ENCODE measurements at regions not wholly inside any gene's neighbourhood (a gene's known extent, or its start where the extent isn't known, plus 50 kb on each side); places are given as distances from the start of the nearest gene placed in this dataset.

GRCh38 chr1:34270181-34270580, 93.5 kb downstream of the C1orf94 start:
- DNase-seq, result no peak

- no peak for DNase-seq
Measured at GRCh38 chr1:34272152-34272551, 95.4 kb downstream of the C1orf94 start.

DNA sequence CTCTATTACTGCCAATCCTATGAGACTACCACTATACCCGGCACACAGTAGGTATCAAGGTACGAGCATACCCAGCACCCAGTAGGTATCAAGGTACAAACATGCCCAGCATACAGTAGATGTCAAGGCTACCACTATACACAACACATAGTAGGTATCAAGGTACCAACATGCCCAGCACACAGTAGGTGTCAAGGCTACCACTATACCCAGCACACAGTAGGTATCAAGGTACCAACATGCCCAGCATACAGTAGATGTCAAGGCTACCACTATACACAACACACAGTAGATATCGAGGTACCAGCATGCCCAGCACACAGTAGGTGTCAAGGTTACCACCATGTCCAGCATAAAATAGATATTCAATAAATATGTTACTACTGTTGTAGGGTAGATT, 98.4 kb downstream of the C1orf94 start:
- DNase-seq, result no peak

DNA sequence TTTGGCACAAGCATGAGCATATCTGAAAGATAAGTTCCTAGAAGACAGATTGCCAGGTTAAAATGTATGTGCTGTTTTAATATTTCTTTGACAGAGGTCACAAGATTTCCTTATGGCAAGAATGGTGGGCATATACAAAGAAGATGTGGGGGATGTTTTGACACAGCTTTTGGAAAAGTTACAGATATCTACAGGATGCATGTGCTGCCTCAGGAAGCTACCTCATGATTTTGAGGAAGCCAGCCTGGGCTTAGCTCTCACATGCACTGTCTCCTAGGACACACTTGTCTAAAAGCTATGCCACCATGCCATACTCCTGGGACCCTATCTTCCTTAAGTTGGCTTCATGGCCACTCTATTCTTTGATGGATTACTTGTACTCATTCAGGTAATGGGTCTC, 99.9 kb downstream of the C1orf94 start:
- DNase-seq, result no peak

DNA sequence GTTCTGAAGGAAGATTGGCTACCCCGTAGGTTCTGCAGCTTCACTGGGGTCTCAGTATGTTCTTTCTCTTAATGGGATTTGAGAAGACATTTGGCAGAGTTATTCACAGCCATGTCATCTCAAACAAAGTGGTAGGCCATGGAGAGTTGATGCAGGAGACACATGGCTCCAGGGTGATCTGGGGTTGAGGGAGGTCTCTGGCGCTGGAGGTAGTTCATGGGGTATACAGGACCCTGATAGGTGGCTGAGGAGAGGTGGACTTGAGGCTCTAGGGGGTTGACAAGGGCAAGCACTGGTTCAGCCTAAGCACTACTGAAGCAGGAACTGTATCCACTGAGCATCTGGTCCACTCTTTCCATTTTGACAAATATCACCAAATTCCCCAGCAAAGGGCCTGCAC, 100.4 kb downstream of the C1orf94 start:
- no peak for DNase-seq

DNA sequence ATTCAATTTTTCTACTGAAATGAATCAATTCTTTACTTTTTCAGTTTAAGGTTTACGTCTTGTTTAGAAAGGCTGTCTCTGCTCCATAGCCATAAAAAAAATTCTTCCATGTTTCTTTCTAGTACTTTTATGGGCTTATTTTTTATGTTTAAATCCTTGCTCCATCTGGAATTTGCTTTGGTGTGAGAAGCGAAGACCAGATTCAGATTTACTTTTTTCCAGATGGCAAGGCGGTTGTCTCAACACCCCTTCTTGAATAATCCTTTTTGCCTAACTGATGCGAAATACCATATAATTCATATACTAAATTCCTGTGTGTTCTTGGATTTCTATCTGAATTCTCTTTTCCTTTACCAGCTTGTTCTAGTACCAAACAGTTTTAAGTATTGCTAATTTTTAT, 101.5 kb downstream of the C1orf94 start:
- DNase-seq, result no peak

DNA sequence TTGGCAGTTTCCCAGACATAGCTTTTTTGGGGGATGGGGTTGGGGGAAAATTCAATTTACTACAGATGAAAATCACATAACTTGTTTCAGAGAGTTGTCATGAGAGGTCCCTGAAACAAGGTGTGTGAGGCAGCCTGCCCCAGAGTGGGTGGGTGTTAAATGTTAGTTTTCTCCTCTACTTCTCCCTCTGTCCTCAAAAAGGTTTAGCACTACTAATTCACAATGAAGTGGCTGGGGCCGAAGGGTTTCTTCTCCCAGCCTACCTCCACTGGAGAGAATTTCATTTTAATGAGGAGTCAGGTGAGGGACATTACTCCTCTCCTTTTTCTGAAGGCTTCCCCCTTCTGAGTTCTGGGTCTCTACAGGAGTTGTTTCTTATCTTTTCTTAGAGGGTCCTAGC, 103.3 kb downstream of the C1orf94 start:
- no peak for DNase-seq

DNA sequence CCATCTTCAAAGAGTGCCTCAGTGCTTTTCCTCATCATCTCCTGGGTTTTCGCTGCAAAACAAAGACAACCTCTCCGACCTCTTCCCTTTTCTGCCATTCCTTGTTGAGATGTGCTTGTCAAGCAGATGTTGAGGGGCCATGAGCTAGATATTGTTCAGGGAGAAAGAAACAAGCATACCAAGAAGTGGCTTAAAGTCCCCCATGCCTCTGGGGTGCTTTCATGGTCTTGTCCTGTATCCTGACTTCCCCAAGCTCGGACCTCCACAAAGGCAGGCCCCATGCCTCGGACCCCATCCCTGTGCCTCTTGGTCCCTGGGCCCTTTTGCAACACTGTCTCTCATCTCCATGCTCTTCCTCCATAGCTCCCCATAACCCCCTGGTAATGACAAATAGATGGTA, 103.8 kb downstream of the C1orf94 start:
- DNase-seq, result no peak

DNA sequence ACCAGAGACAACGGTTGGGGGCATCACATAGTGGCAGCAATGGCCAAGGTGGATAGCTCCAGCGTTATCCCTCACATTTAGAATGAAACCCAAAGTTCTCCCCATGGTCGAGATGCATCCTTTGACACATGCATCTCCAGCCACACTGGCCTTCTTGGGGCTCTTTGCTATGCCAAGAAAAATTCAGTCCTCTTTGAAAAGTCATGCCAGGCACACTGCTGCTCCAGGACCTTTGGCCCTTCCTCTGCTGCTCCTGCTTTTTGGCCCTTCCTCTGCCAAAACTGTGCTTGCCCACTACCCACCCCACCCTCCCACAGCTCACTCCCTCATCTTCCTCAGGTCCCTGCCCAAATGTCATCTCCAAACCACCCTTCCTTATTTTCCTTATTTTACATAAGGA, 106.4 kb downstream of the C1orf94 start:
- DNase-seq, result no peak

DNA sequence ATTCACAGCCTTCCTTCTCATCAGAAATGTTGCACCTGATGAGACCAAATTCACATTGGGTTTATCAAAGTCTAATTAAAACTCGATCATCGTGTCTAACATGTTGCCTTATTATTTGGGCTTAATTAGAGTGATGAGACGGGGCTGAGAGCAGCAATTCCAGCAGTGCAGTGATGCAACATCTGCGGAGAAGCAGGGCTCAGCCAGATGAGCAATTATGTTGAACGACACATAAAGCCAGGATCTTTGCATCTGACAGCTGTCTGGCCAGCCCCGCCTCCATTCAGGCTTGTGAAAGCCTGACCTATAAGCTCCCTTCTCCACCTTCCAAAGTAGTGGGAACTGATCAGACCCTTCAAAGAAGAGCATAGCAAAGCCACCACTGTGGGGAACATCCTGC, 109.8 kb downstream of the C1orf94 start:
- DNase-seq, result no peak

GRCh38 chr1:34290831-34291230, 114.1 kb downstream of the C1orf94 start:
- no peak for DNase-seq

DNA sequence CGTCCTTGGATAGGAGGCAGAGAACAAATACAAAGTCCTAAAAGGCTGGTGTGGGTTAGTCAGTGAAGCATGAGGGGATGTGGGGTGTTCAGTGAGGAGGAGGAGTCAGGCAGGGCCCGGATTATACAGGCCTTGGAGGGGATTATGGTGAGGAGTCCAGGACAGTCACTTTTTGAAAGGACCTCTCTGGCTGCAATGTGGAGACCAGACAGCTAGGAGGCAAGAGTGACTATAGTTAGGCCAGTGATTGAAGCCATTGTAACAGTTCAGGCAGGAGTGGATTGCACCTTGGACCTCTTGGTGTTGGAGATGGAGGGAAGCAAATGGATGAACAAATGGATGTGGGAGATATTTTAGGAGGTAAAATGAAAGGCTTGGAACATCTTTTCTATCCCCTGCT, 115.8 kb downstream of the C1orf94 start:
- no peak for DNase-seq

- no peak for DNase-seq
Measured at GRCh38 chr1:34296059-34296458, 119.4 kb downstream of the C1orf94 start.

GRCh38 chr1:34302798-34303197, 126.1 kb downstream of the C1orf94 start:
- no peak for DNase-seq

DNA sequence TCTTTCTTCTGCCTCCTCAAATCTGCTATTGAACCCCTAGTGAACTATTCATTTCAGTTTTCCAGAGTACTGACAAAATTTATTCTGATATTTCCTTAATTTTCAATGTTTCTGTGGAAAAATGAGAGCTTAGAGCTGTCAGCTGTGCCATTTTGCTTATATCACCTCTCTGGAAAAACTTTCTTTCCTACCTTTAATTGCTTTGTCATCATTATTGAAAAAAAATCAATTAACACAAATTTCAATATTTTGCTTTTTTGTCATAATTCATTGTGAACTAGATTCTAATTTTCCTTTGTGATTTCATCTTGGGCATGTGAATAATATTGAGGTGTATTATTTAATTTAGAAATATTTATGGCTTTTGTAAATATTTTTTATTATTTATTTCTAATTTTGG, 126.5 kb downstream of the C1orf94 start:
- no peak for DNase-seq

DNA sequence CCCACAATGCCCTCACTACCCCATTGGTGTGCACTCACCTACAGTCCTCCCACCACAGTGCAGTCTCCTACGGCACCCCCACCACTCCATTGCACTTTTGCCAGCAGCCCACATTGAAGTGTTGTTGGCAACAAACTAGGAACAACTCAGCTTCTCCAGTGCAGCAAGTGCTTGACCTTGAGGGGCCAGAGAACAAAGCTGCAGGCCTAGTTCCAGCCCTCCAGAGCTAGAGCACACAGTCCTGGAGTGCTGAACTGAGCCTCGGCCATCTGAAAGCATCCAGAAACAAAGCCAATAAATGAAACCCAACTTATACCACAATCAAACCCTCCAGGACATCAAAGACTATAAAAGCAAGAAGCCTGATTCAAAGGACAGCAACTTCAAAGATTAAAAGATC, 129.9 kb downstream of the C1orf94 start:
- DNase-seq, result no peak

- DNase-seq, result no peak
Measured at GRCh38 chr1:34312359-34312758, 135.7 kb downstream of the C1orf94 start.

GRCh38 chr1:34315974-34316373, 139.3 kb downstream of the C1orf94 start:
- DNase-seq, result no peak

DNA sequence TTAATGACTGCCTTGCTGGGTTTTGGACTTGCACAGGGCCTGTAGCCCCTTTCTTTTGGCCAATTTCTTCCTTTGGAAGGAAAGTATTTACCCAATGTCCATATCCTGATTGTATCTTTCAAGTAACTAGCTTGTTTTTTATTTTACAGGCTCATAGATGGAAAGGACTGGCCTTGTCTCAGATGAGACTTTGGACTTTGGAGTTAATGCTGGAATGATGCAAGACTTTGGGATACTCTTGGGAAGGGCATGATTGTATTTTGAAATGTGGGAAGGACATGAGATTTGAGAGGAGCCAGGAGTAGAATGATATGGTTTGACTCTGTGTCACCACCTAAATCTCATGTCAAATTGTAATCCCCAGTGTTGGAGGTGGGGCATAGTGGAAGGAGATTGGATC, 140.1 kb downstream of the C1orf94 start:
- DNase-seq, result no peak

- DNase-seq, result no peak
Measured at GRCh38 chr1:34319218-34319617, 142.5 kb downstream of the C1orf94 start.

DNA sequence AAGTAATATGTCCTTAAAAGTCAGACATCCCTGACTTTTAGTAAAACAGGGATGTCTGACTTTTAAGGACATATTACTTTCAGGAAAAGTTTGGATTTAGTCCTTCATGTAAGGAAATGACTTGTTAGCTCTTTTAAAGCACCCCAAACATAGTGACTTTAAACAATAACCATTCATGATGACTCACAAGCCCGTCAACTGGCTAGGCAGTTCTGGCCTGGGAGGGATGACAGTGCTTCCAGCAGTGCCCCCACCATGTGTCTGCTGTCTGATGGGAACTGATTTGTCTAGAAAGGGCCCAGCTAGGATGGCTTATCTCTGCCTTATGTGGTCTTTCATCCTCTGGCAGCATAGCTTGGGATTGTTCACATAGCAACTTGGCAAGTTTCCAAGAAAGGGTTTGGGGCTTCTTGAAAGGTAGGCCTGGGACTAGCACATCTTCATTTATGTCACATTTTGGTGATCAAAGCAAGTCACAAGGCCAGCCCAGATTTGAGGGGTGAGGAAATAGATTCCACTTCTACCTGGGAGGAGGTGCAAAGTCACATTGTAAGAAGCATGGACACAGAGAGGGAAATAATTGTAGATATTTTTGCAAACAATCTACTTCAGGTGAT, 143.5 kb downstream of the C1orf94 start:
- DNase-seq, result no peak

DNA sequence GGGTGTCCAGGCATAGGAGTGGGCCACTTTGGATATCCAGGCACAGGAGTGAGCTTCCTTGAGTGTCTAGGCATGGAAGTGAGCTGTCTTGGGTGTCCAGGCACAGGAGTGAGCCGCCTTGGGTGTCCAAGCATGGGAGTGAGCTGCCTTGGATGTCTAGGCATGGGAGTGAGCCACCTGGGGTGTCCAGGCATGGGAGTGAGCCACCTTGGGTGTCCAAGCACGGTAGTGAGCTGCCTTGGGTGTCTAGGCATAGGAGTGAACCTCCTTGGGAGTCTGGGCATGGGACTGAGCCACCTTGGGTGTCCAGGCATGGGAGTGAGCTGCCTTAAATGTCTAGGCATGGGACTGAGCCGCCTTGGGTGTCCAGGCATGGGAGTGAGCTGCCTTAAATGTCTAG, 146.3 kb downstream of the C1orf94 start:
- DNase-seq, result no peak

GRCh38 chr1:34324879-34325440, 148.3 kb downstream of the C1orf94 start:
- no peak for DNase-seq

DNA sequence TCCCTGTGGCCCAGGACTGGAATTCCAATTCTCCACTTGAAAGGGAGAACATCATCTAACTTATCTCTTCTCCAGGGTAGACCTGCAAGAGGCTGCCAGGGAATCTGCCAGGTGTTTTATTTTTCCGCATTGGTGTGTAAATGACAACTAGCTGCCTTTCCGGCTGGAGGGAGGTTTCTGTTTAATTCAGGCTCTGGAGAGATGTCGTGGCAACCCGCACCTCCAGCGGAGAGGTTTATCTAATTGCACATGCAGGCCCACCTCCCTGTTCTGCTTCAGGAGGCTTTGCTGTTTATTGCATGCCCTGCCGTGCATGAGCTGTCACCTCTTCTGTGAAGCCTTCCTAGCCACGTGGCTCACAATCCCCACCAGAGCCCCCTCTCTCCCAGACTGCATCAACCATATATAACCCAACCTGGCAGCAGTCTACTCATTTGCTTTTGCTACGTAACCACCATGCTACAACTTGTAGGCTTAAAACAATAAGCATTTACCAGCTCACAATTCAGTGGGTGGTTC, 151.6 kb downstream of the C1orf94 start:
- DNase-seq, result no peak

DNA sequence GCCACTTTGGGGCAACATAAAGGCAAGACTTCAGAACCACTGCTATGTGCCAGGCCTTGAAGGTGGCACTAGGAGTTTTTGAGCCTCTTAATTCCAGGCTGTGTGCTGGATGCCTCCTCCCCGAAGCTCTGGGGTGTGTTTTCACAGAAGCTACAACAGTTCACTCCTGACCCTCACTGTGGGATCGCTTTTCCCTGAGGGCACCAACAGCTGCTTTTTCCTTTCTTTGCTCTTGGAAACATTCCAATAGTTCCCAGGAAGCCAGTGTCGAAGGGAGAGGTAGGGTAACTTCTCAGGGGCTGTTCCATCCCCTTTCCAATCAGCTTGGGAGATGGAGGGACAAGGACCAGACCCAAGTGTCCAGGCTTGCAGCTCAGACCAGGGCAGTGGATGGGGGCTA, 153.4 kb downstream of the C1orf94 start:
- no peak for DNase-seq
